IMR-90 (cell line): ENCODE measurements at regions not wholly inside any gene's neighbourhood (a gene's known extent, or its start where the extent isn't known, plus 50 kb on each side); places are given as distances from the start of the nearest gene placed in this dataset.

Experiments used
- ATAC-seq: fragments of 200-7000 bp; cut with Tn5 transposase; 2 replicates; pipeline ENCODE4 v1.9.1; 2020; ENCODE audit warnings: low read depth, mild to moderate bottlenecking, moderate library complexity
- BruUV-seq: library from RNA; stranded (reverse); fragments of 400-500 nt; replicated peaks from 2 replicates; lab custom pipeline; 2021; lab: Mats Ljungman, UMichigan
- CTCF ChIA-PET: fragments of 300-600 bp; formaldehyde crosslinking; extraction: SDS; loops from one replicate; lab custom pipeline; 2021; ENCODE audit warnings: antibody characterized with exemption; lab: Yijun Ruan, JAX
- POLR2A ChIA-PET: fragments of 300-600 bp; sonication (Branson Sonifier 250); formaldehyde crosslinking; loops from one replicate; lab custom pipeline; 2022; ENCODE audit warnings: antibody characterized with exemption; ENCODE audit not compliant: unreplicated experiment; lab: Charles Lee
- DNase-seq: peaks from one replicate; pipeline ENCODE4 v3.0.0; 2013
- H2AFZ ChIP-seq: replicated peaks from 2 replicates; pipeline ENCODE3; 2013; ENCODE audit warnings: low read length, mild to moderate bottlenecking; ENCODE audit not compliant: poor library complexity
- H2AK5ac ChIP-seq: 2 replicates; pipeline ENCODE4 v1.6.1; 2013; ENCODE audit warnings: low read depth, low read length, inconsistent platforms
- H2AK9ac ChIP-seq: replicated peaks from 2 replicates; pipeline ENCODE3; 2013; ENCODE audit warnings: mild to moderate bottlenecking, low read depth, low read length, moderate library complexity; ENCODE audit not compliant: poor library complexity
- H2BK120ac ChIP-seq: 2 replicates; pipeline ENCODE4 v1.6.1; 2013; ENCODE audit warnings: low read depth, low read length, inconsistent platforms
- H2BK15ac ChIP-seq: 3 replicates; pipeline ENCODE4 v1.6.1; 2013; ENCODE audit warnings: low read depth, low read length, inconsistent platforms
- H2BK20ac ChIP-seq: 2 replicates; pipeline ENCODE4 v1.6.1; 2013; ENCODE audit warnings: low read depth, mild to moderate bottlenecking, inconsistent platforms, low read length, moderate library complexity
- H2BK5ac ChIP-seq: 2 replicates; pipeline ENCODE4 v1.6.1; 2013; ENCODE audit warnings: mild to moderate bottlenecking, low read depth, low read length, inconsistent platforms; ENCODE audit not compliant: poor library complexity, severe bottlenecking
- H3K14ac ChIP-seq: replicated peaks from 2 replicates; pipeline ENCODE4 v1.6.1; 2013; ENCODE audit warnings: low read depth, low read length, inconsistent platforms
- H3K18ac ChIP-seq: 2 replicates; pipeline ENCODE4 v1.6.1; 2013; ENCODE audit warnings: low read depth, low read length, control low read depth
- H3K23ac ChIP-seq: 2 replicates; pipeline ENCODE4 v1.6.1; 2013; ENCODE audit warnings: low read depth, low read length, inconsistent platforms
- H3K27ac ChIP-seq: 2 replicates; pipeline ENCODE4 v1.5.1; 2013; ENCODE audit warnings: mild to moderate bottlenecking, control low read depth, low read length; ENCODE audit not compliant: insufficient read depth
- H3K27me3 ChIP-seq: 2 replicates; pipeline ENCODE4 v1.6.1; 2013; ENCODE audit warnings: low read length; ENCODE audit not compliant: control insufficient read depth, insufficient read depth
- H3K36me3 ChIP-seq: 2 replicates; pipeline ENCODE4 v1.6.1; 2013; ENCODE audit warnings: low read length, mixed read lengths; ENCODE audit not compliant: control insufficient read depth, insufficient read depth
- H3K4ac ChIP-seq: 2 replicates; pipeline ENCODE4 v1.6.1; 2013; ENCODE audit warnings: low read depth, low read length, inconsistent platforms
- H3K4me1 ChIP-seq: 2 replicates; pipeline ENCODE4 v1.6.1; 2013; ENCODE audit warnings: low read length, mixed read lengths; ENCODE audit not compliant: control insufficient read depth, insufficient read depth
- H3K4me2 ChIP-seq: 2 replicates; pipeline ENCODE4 v1.6.1; 2013; ENCODE audit warnings: low read depth, mild to moderate bottlenecking, control low read depth, low read length, moderate library complexity
- H3K4me3 ChIP-seq: 2 replicates; pipeline ENCODE4 v1.5.1; 2013; ENCODE audit warnings: low read depth, mild to moderate bottlenecking, control low read depth, low read length, moderate library complexity; ENCODE audit not compliant: insufficient read depth
- H3K56ac ChIP-seq: 2 replicates; pipeline ENCODE4 v1.6.1; 2013; ENCODE audit warnings: low read length, inconsistent platforms; ENCODE audit not compliant: insufficient read depth; ENCODE audit errors: extremely low read depth
- H3K79me1 ChIP-seq, 2 experiments: 2 replicates each; pipeline ENCODE4 v1.6.1; 2013; ENCODE audit warnings: low read length in 2 of 2, inconsistent platforms in 1 of 2, low read depth in 1 of 2
- H3K9ac ChIP-seq: 2 replicates; pipeline ENCODE4 v1.6.1; 2013; ENCODE audit warnings: low read depth, low read length, control low read depth
- H3K9me1 ChIP-seq: 2 replicates; pipeline ENCODE4 v1.6.1; 2013; ENCODE audit warnings: low read length, inconsistent platforms; ENCODE audit not compliant: insufficient read depth
- H3K9me3 ChIP-seq: 2 replicates; pipeline ENCODE4 v1.6.1; 2013; ENCODE audit warnings: low read length; ENCODE audit not compliant: control insufficient read depth, insufficient read depth
- H4K20me1 ChIP-seq: 2 replicates; pipeline ENCODE4 v1.6.1; 2013; ENCODE audit warnings: low read length, inconsistent platforms; ENCODE audit not compliant: insufficient read depth
- H4K5ac ChIP-seq: 2 replicates; pipeline ENCODE4 v1.6.1; 2013; ENCODE audit warnings: mild to moderate bottlenecking, low read depth, low read length, control low read depth
- H4K8ac ChIP-seq, 2 experiments: 2 replicates each; pipeline ENCODE4 v1.6.1; 2013; ENCODE audit warnings: low read depth in 2 of 2, low read length in 2 of 2, control low read depth in 1 of 2, inconsistent platforms in 1 of 2
- H4K91ac ChIP-seq: 2 replicates; pipeline ENCODE4 v1.6.1; 2013; ENCODE audit warnings: low read depth, low read length, inconsistent platforms; ENCODE audit not compliant: insufficient read depth
- BHLHE40 ChIP-seq: fragments of 150-350 bp; IDR thresholded peaks from 2 replicates; pipeline ENCODE4 v1.6.1; 2016; ENCODE audit warnings: mild to moderate bottlenecking, low read depth, low read length
- CEBPB ChIP-seq: IDR thresholded peaks from 2 replicates; pipeline ENCODE4 v1.6.1; 2012; ENCODE audit warnings: low read depth, low read length, improper control_type of control experiment
- CHD1 ChIP-seq: IDR thresholded peaks from 2 replicates; pipeline ENCODE4 v1.6.1; 2012; ENCODE audit warnings: low read depth, low read length, improper control_type of control experiment
- MXI1 ChIP-seq: IDR thresholded peaks from 2 replicates; pipeline ENCODE4 v1.6.1; 2012; ENCODE audit warnings: low read depth, mild to moderate bottlenecking, low read length, moderate library complexity, borderline replicate concordance
- POLR2A ChIP-seq: IDR thresholded peaks from 2 replicates; pipeline ENCODE4 v1.6.1; 2012; ENCODE audit warnings: mild to moderate bottlenecking, low read depth, low read length
- RAD21 ChIP-seq: IDR thresholded peaks from 2 replicates; pipeline ENCODE4 v1.6.1; 2012; ENCODE audit warnings: low read length, improper control_type of control experiment
- RCOR1 ChIP-seq: IDR thresholded peaks from 2 replicates; pipeline ENCODE4 v1.6.1; 2012; ENCODE audit warnings: mild to moderate bottlenecking, low read length, improper control_type of control experiment; ENCODE audit not compliant: insufficient replicate concordance
- RFX5 ChIP-seq: IDR thresholded peaks from 2 replicates; pipeline ENCODE4 v1.8.0; 2012; ENCODE audit warnings: low read depth, mild to moderate bottlenecking, low read length, moderate library complexity
- SMC3 ChIP-seq: fragments of 150-350 bp; IDR thresholded peaks from 2 replicates; pipeline ENCODE4 v1.6.1; 2016; ENCODE audit warnings: low read depth, mild to moderate bottlenecking, antibody characterized with exemption, low read length, moderate library complexity
- WGBS, 2 experiments: methylation state at CpG; one replicate each; pipeline versions ENCODE4 v1.1.5 to v1.1.7; 2013; ENCODE audit warnings: missing lambda C conversion rate in 2 of 2; ENCODE audit not compliant: insufficient read length in 1 of 2; ENCODE audit errors: extremely low coverage in 2 of 2; 5-methylcytosine and 5-hydroxymethylcytosine counted together
- dilution Hi-C: fragments of 300-500 bp; cut with HindIII; formaldehyde crosslinking; loops from one replicate; pipeline ENCODE4 v1.14.3; 2018; ENCODE audit warnings: low sequenced_read_pairs; ENCODE audit not compliant: unreplicated experiment
- in situ Hi-C: fragments of 300-500 bp; cut with MboI; formaldehyde crosslinking; loops from 3 replicates; pipeline ENCODE4 v1.14.3; 2019; ENCODE audit warnings: low sequenced_read_pairs, inconsistent platforms, mixed read lengths
- intact Hi-C: fragments of 100-400 bp; cut with micrococcal nuclease; formaldehyde crosslinking; loops from 2 replicates; pipeline ENCODE4 v1.10.0; 2022
- TF ChIP-seq, protein P1 (sequence below): conservative IDR thresholded peaks from 2 replicates; pipeline ENCODE4 v1.5.1; 2012; ENCODE audit warnings: mild to moderate bottlenecking, low read depth, low read length, improper control_type of control experiment
- TF ChIP-seq, protein P2 (sequence below): fragments of 150-350 bp; IDR thresholded peaks from 2 replicates; pipeline ENCODE4 v1.6.1; 2017; ENCODE audit warnings: mild to moderate bottlenecking, antibody characterized with exemption, low read length, low read depth

DNA sequence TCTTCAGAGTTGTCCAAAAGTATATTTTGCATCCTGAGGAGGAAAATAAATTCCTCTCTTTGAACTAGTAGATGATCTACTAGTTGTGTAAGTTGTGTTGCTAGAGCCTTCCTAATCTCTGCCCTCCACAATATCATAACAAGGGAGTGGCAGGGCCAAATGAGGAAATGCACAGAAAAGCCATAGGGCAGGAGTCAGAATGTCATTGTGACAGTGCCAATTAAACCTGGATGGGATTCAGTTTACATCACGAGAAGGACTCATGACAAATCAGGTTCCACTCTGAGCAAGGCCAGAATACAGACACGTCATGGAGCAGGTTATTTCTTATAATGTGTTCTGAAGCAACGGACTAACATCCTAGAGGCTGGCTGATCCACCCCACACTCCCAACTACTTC lies 483.2 kb downstream of the CNTN6 start:
- Histone ChIP-seq H3K4me2 (no peak overlapping the region), H2AK9ac (no peak overlapping the region), H3K36me3 (no peaks in the 10 kb centered on the region), H3K27me3 (no peaks in the 10 kb centered on the region), H3K9me1 (no peaks in the 10 kb centered on the region), H4K20me1 (no peaks in the 10 kb centered on the region), H3K56ac (no peak overlapping the region), H3K23ac (no peak overlapping the region), H2BK20ac (no peak overlapping the region), H3K9ac (no peak overlapping the region), H2BK15ac (no peak overlapping the region), H3K4ac (no peak overlapping the region), H4K91ac (no peak overlapping the region), H3K4me3 (no peak overlapping the region), H2AFZ (no peak overlapping the region), H2BK120ac (no peak overlapping the region), H2AK5ac (no peak overlapping the region), H3K79me1 (no peaks in the 10 kb centered on the region), H3K14ac (no peak overlapping the region), H3K9me3 (peaks cover 7% of the 10 kb centered on the region), H3K27ac (no peak overlapping the region), H2BK5ac (no peak overlapping the region), H4K8ac (no peak overlapping the region), H4K5ac (no peak overlapping the region), H3K4me1 (no peaks in the 10 kb centered on the region), H3K18ac (no peak overlapping the region)
- BruUV-seq, result no TSS peak
- 20% methylated on average over 1 of the region's 3 CpGs; no CpG with 5 or more reads in 1 of the 2 experiments for WGBS, 2 experiments
- in situ Hi-C loops (no loop called here), dilution Hi-C loops (no loop called here), intact Hi-C loops (no loop called here)
- ChIA-PET CTCF (no interaction called here), POLR2A (no interaction called here)
- TF ChIP-seq RAD21 (no peak), CHD1 (no peak), RFX5 (no peak), RCOR1 (no peak), BHLHE40 (no peak), SMC3 (no peak), POLR2A (no peak), MXI1 (no peak), CEBPB (no peak)
- TF ChIP-seq, protein P1, sequence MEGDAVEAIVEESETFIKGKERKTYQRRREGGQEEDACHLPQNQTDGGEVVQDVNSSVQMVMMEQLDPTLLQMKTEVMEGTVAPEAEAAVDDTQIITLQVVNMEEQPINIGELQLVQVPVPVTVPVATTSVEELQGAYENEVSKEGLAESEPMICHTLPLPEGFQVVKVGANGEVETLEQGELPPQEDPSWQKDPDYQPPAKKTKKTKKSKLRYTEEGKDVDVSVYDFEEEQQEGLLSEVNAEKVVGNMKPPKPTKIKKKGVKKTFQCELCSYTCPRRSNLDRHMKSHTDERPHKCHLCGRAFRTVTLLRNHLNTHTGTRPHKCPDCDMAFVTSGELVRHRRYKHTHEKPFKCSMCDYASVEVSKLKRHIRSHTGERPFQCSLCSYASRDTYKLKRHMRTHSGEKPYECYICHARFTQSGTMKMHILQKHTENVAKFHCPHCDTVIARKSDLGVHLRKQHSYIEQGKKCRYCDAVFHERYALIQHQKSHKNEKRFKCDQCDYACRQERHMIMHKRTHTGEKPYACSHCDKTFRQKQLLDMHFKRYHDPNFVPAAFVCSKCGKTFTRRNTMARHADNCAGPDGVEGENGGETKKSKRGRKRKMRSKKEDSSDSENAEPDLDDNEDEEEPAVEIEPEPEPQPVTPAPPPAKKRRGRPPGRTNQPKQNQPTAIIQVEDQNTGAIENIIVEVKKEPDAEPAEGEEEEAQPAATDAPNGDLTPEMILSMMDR, result no peak
- TF ChIP-seq, protein P2, sequence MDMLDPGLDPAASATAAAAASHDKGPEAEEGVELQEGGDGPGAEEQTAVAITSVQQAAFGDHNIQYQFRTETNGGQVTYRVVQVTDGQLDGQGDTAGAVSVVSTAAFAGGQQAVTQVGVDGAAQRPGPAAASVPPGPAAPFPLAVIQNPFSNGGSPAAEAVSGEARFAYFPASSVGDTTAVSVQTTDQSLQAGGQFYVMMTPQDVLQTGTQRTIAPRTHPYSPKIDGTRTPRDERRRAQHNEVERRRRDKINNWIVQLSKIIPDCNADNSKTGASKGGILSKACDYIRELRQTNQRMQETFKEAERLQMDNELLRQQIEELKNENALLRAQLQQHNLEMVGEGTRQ, result no peak
- DNase-seq (no peak), ATAC-seq (no peak)
